Endothelial cell of umbilical vein (primary cell): ENCODE measurements at regions not wholly inside any gene's neighbourhood (a gene's known extent, or its start where the extent isn't known, plus 50 kb on each side); places are given as distances from the start of the nearest gene placed in this dataset.

Experiments
- BruUV-seq: library from RNA; stranded (reverse); fragments of 400-500 nt; replicated peaks from 2 replicates; lab custom pipeline; 2021; lab: Mats Ljungman, UMichigan
- CTCF ChIA-PET: fragments of 300-600, 350-600 bp; sonication (Branson Sonifier 250); formaldehyde crosslinking; loops from one replicate; lab custom pipeline; 2021; ENCODE audit warnings: antibody characterized with exemption, inconsistent platforms; lab: Charles Lee
- POLR2A ChIA-PET: fragments of 300-600, 350-600 bp; sonication (Branson Sonifier 250); formaldehyde crosslinking; loops from one replicate; lab custom pipeline; 2021; ENCODE audit warnings: antibody characterized with exemption, inconsistent platforms; lab: Charles Lee
- DNase-seq: peaks from one replicate; pipeline ENCODE4 v3.0.0-alpha.2; 2011; ENCODE audit warnings: low read depth, low spot score
- FAIRE-seq: peaks from 2 replicates; lab custom pipeline; 2011; peaks lifted over from hg19 to GRCh38; lab: Jason Lieb, UNC
- H2AFZ ChIP-seq: 2 replicates; pipeline ENCODE4 v1.6.0; 2012; ENCODE audit warnings: low read depth, low read length, control low read depth, inconsistent platforms
- H3K27ac ChIP-seq: 2 replicates; pipeline ENCODE4 v1.5.1; 2011; ENCODE audit warnings: low read depth, mild to moderate bottlenecking, control low read depth, low read length, moderate library complexity; ENCODE audit not compliant: insufficient read depth
- H3K27me3 ChIP-seq, 2 experiments: 2 replicates each; pipeline versions ENCODE4 v1.6.0 to v1.6.1; 2011; ENCODE audit warnings: low read length in 2 of 2, mixed read lengths in 1 of 2; ENCODE audit not compliant: control insufficient read depth in 2 of 2, insufficient read depth in 2 of 2
- H3K36me3 ChIP-seq, 2 experiments: 2 replicates in 1 of 2; 3 replicates in 1 of 2; pipeline ENCODE4 v1.5.1; 2011; ENCODE audit warnings: low read length in 2 of 2, mild to moderate bottlenecking in 1 of 2, moderate library complexity in 1 of 2; ENCODE audit not compliant: control insufficient read depth in 2 of 2, insufficient read depth in 2 of 2; ENCODE audit errors: extremely low read depth in 1 of 2
- H3K4me1 ChIP-seq: 3 replicates; pipeline ENCODE4 v1.5.1; 2011; ENCODE audit warnings: mild to moderate bottlenecking, low read length; ENCODE audit not compliant: control insufficient read depth, insufficient read depth; ENCODE audit errors: extremely low read depth
- H3K4me2 ChIP-seq: 2 replicates; pipeline ENCODE4 v1.6.1; 2011; ENCODE audit warnings: low read length, control low read depth, mixed read lengths; ENCODE audit not compliant: insufficient read depth
- H3K4me3 ChIP-seq, 3 experiments: fragments of 200-600 bp in 1 of 3; sonication (generic), shearing (Covaris generic) in 1 of 3; replicated peaks in 1 of 3; 2 replicates each; pipeline ENCODE4 v1.5.1; 2011 to 2016; ENCODE audit warnings: control low read depth in 3 of 3, low read length in 3 of 3, mild to moderate bottlenecking in 2 of 3, inconsistent platforms in 1 of 3, low read depth in 1 of 3, moderate library complexity in 1 of 3; ENCODE audit not compliant: insufficient read depth in 1 of 3
- H3K79me2 ChIP-seq: 2 replicates; pipeline ENCODE4 v1.6.0; 2012; ENCODE audit warnings: low read length, inconsistent platforms; ENCODE audit not compliant: control insufficient read depth, insufficient read depth
- H3K9ac ChIP-seq: replicated peaks from 2 replicates; pipeline ENCODE3; 2011; ENCODE audit warnings: low read length, control low read depth; ENCODE audit not compliant: insufficient read depth; ENCODE audit errors: extremely low read depth
- H3K9me1 ChIP-seq: replicated peaks from 3 replicates; pipeline ENCODE4 v1.6.0; 2011; ENCODE audit warnings: mild to moderate bottlenecking, low read length; ENCODE audit not compliant: control insufficient read depth, insufficient read depth; ENCODE audit errors: extremely low read depth
- H3K9me3 ChIP-seq: replicated peaks from 2 replicates; pipeline ENCODE4 v1.5.1; 2012; ENCODE audit warnings: low read length, inconsistent platforms; ENCODE audit not compliant: control insufficient read depth, insufficient read depth
- H4K20me1 ChIP-seq: replicated peaks from 2 replicates; pipeline ENCODE3; 2011; ENCODE audit warnings: mild to moderate bottlenecking, low read length; ENCODE audit not compliant: control insufficient read depth, insufficient read depth; ENCODE audit errors: extremely low read depth
- CTCF ChIP-seq, 2 donors: IDR thresholded peaks; 1 replicate in 1 of 2; 2 replicates in 1 of 2; pipeline ENCODE4 v1.5.1; 2011; ENCODE audit warnings: low read length in 2 of 2, mild to moderate bottlenecking in 2 of 2, moderate library complexity in 2 of 2, control low read depth in 1 of 2, inconsistent platforms in 1 of 2, low read depth in 1 of 2; ENCODE audit not compliant: insufficient read depth in 1 of 2; ENCODE audit errors: extremely low read depth in 1 of 2
- FOS ChIP-seq: IDR thresholded peaks from 2 replicates; pipeline ENCODE4 v1.6.1; 2011; ENCODE audit warnings: mild to moderate bottlenecking, low read length, moderate library complexity, borderline replicate concordance; ENCODE audit not compliant: insufficient read depth
- GATA2 ChIP-seq: IDR thresholded peaks from 2 replicates; pipeline ENCODE4 v1.7.0; 2011; ENCODE audit warnings: low read depth, mild to moderate bottlenecking, moderate library complexity, mixed read lengths, low read length; ENCODE audit not compliant: insufficient read length, insufficient read depth
- JUN ChIP-seq: IDR thresholded peaks from 2 replicates; pipeline ENCODE4 v1.6.1; 2011; ENCODE audit warnings: borderline replicate concordance, low read depth; ENCODE audit not compliant: insufficient read length, insufficient read depth
- MAX ChIP-seq: IDR thresholded peaks from 2 replicates; pipeline ENCODE4 v1.6.1; 2011; ENCODE audit not compliant: insufficient read depth, insufficient read length
- MYC ChIP-seq: IDR thresholded peaks from one replicate; pipeline ENCODE4 v1.6.1; 2011; ENCODE audit warnings: mild to moderate bottlenecking, low read depth, low read length
- POLR2A ChIP-seq: IDR thresholded peaks from 2 replicates; pipeline ENCODE4 v1.6.1; 2012; ENCODE audit warnings: low read depth, mild to moderate bottlenecking, control low read depth, low read length
- POLR2AphosphoS5 ChIP-seq: IDR thresholded peaks from 2 replicates; pipeline ENCODE4 v1.6.1; 2012; ENCODE audit warnings: low read depth, mild to moderate bottlenecking, control low read depth, low read length, moderate library complexity; ENCODE audit not compliant: insufficient read depth
- dilution Hi-C: fragments of 300-500 bp; cut with MboI; formaldehyde crosslinking; loops from one replicate; pipeline ENCODE4 v1.15.0; 2019; ENCODE audit warnings: low sequenced_read_pairs; ENCODE audit not compliant: extremely low pct_ligation_motif_present
- intact Hi-C: fragments of 100-400 bp; cut with micrococcal nuclease; formaldehyde crosslinking; loops from one replicate; pipeline ENCODE4 v1.10.0; 2022

DNA sequence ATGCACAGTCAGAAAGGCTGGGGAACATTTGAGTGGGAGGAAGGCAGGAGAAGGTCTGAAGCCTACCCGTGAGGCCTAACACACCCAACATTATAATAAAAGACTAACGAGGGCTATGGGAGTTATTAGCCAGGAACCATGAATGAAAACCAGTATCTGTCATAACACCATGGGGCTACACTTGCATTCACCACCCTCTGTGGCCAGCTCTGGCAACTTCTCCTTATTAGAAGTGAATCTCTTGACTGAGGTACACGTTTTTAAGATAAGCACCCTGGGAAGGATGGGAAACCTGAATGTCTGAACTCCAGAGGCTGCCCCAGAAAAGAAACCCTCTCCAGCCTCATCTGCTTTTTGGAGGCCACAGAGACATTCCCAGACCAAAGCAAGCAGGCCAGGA, 204.3 kb upstream of the RAB4A start:
- no TSS peak for BruUV-seq
- ChIA-PET POLR2A (no interaction called here), CTCF (no interaction called here)
- TF ChIP-seq CTCF (IDR thresholded peaks at IDR 0.05; ENCODE audit: extremely low read depth in 1 of 2, insufficient read depth in 1 of 2, low read depth in 1 of 2, low read length in 2 of 2): no peak
- TF ChIP-seq MYC: no peak
- no peak for TF ChIP-seq FOS
- no peak for TF ChIP-seq MAX
- TF ChIP-seq JUN: no peak
- no peak for TF ChIP-seq POLR2A
- no peak for TF ChIP-seq POLR2AphosphoS5
- TF ChIP-seq GATA2: no peak
- dilution Hi-C loops: no loop called here
- no peak overlapping the region for H3K4me2 ChIP-seq
- intact Hi-C loops: no loop called here
- H3K9me1 ChIP-seq: no peaks in the 10 kb centered on the region
- no peak overlapping the region for H2AFZ ChIP-seq
- no peak overlapping the region for H3K9ac ChIP-seq
- H3K79me2 ChIP-seq: no peaks in the 10 kb centered on the region
- H3K4me1 ChIP-seq: no peaks in the 10 kb centered on the region
- H3K27ac ChIP-seq: no peak overlapping the region
- H3K9me3 ChIP-seq: no peaks in the 10 kb centered on the region
- H3K36me3 ChIP-seq: no peaks in the 10 kb centered on the region
- DNase-seq (no peak), FAIRE-seq (no peak)
- H3K27me3 ChIP-seq: no peaks in the 10 kb centered on the region
- no peaks in the 10 kb centered on the region for H4K20me1 ChIP-seq
- no peak overlapping the region for H3K4me3 ChIP-seq
